ENCODE measurements at regions not wholly inside any gene's neighbourhood (a gene's known extent, or its start where the extent isn't known, plus 50 kb on each side); places are given as distances from the start of the nearest gene placed in this dataset.

GRCh38 chr2:188848887-188849435 is 125.2 kb upstream of the COL3A1 start:
- TF ChIP-seq EP300 (IDR thresholded peaks at IDR 0.05; ENCODE audit: borderline replicate concordance in 1 of 2, low read depth in 1 of 2, low read length in 1 of 2) (no peak), POLR2AphosphoS5 (IDR thresholded peaks at IDR 0.05; ENCODE audit: low read depth, low read length) (no peak), JUND (IDR thresholded peaks at IDR 0.05) (no peak), MXI1 (IDR thresholded peaks at IDR 0.05; ENCODE audit: low read depth, low read length) (no peak)
- TF ChIP-seq, protein P1, sequence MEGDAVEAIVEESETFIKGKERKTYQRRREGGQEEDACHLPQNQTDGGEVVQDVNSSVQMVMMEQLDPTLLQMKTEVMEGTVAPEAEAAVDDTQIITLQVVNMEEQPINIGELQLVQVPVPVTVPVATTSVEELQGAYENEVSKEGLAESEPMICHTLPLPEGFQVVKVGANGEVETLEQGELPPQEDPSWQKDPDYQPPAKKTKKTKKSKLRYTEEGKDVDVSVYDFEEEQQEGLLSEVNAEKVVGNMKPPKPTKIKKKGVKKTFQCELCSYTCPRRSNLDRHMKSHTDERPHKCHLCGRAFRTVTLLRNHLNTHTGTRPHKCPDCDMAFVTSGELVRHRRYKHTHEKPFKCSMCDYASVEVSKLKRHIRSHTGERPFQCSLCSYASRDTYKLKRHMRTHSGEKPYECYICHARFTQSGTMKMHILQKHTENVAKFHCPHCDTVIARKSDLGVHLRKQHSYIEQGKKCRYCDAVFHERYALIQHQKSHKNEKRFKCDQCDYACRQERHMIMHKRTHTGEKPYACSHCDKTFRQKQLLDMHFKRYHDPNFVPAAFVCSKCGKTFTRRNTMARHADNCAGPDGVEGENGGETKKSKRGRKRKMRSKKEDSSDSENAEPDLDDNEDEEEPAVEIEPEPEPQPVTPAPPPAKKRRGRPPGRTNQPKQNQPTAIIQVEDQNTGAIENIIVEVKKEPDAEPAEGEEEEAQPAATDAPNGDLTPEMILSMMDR (IDR thresholded peaks at IDR 0.05) = no peak

Data from SK-N-SH (cell line).